ENCODE measurements at regions not wholly inside any gene's neighbourhood (a gene's known extent, or its start where the extent isn't known, plus 50 kb on each side); places are given as distances from the start of the nearest gene placed in this dataset.
A peak's percentile ranks its signal among the peaks of the same experiment; 100 is the strongest.
"Not testable (repeated sequence)": the region's sequence is repeated elsewhere in the genome, so short reads cannot be mapped to it uniquely, and the experiment has no call there.

DNA sequence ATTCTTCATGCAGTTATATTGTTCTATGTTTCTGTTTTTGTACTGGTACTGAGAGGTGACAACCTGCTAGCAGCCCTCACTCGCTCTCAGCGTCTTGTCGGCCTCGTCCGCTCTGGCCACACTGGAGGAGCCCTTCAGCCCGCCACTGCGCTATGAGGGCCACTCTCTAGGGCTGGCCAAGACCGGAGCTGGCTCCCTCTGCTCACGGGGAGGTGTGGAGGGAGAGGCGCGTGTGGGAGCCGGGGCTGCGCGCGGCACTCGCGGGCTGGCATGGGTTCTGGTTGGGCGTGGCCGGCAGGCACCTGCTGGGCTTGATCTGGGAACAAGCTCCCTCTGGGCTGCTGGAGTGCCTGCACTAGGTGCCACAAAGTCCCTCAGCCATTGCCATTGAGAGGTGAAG, 1323.8 kb upstream of the EYS start:
- CTCF ChIA-PET: interaction anchor here (0.7 kb wide), 1 partner anchor 9 kb away, joined by 3 read pairs; no protein-coding TSS in a partner anchor
- TF ChIP-seq BHLHE40 (IDR thresholded peaks at IDR 0.05; ENCODE audit: borderline replicate concordance) (no peak), NFRKB (IDR thresholded peaks at IDR 0.05) (no peak), L3MBTL2 (conservative IDR thresholded peaks at IDR 0.05) (no peak), CTBP1 (IDR thresholded peaks at IDR 0.05; ENCODE audit: borderline replicate concordance) (no peak), SP1 (IDR thresholded peaks at IDR 0.05) (no peak), FOXA1 (IDR thresholded peaks at IDR 0.05) (no peak)
- POLR2A ChIA-PET: no interaction called here
- DNase-seq (ENCODE audit: extremely low spot score): no peak

- ChIA-PET POLR2A (no interaction called here), CTCF (no interaction called here)
- TF ChIP-seq HDGF (IDR thresholded peaks at IDR 0.05; ENCODE audit: borderline replicate concordance) (no peak), L3MBTL2 (conservative IDR thresholded peaks at IDR 0.05) (no peak), SUZ12 (IDR thresholded peaks at IDR 0.05) (no peak), BHLHE40 (IDR thresholded peaks at IDR 0.05; ENCODE audit: borderline replicate concordance) (no peak), PKNOX1 (IDR thresholded peaks at IDR 0.05) (no peak), ARNT (IDR thresholded peaks at IDR 0.05) (no peak)
- DNase-seq (ENCODE audit: extremely low spot score): no peak
Measured at GRCh38 chr6:67016921-67017460, 1310.0 kb upstream of the EYS start.

DNA sequence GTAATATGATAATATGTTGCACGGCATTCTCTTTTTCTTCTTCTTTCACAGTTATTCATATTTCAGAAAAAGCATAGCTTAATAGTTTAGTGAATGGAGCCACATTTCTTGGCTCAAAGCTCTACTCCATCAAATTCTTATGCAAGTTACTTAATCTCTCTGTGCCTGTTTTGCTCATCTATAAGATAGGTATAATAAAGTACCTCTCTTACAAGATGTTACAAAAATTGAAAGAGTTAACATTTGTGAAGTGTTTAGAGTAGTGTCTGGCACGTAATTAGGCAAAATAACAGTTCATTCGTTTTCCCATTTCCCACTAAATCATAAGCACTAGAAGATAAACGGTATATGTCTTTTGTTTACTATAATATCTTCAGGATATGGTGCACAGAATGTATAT, 1304.4 kb upstream of the EYS start:
- ChIA-PET POLR2A (no interaction called here), CTCF (interaction anchor here (0.6 kb wide), 1 partner anchor 11 kb away, joined by 3 read pairs; no protein-coding TSS in a partner anchor)
- no peak for DNase-seq (ENCODE audit: extremely low spot score)
- TF ChIP-seq ARNT (IDR thresholded peaks at IDR 0.05): no peak
- no peak for TF ChIP-seq ELF4 (IDR thresholded peaks at IDR 0.05)
- no peak for TF ChIP-seq HDGF (IDR thresholded peaks at IDR 0.05; ENCODE audit: borderline replicate concordance)
- no peak for TF ChIP-seq L3MBTL2 (conservative IDR thresholded peaks at IDR 0.05)
- no peak for TF ChIP-seq FOXM1 (IDR thresholded peaks at IDR 0.05; ENCODE audit: borderline replicate concordance)
- TF ChIP-seq PKNOX1 (IDR thresholded peaks at IDR 0.05): no peak
- TF ChIP-seq SP1 (IDR thresholded peaks at IDR 0.05): no peak
- no peak for TF ChIP-seq CTBP1 (IDR thresholded peaks at IDR 0.05; ENCODE audit: borderline replicate concordance)
- TF ChIP-seq LEF1 (IDR thresholded peaks at IDR 0.05; ENCODE audit: borderline replicate concordance): no peak
- no peak for TF ChIP-seq TARDBP (IDR thresholded peaks at IDR 0.05)
- TF ChIP-seq FOXK2 (IDR thresholded peaks at IDR 0.05): no peak
- TF ChIP-seq NFRKB (IDR thresholded peaks at IDR 0.05): no peak
- TF ChIP-seq SUZ12 (IDR thresholded peaks at IDR 0.05): no peak
- no peak for TF ChIP-seq ZNF384 (IDR thresholded peaks at IDR 0.05)

DNA sequence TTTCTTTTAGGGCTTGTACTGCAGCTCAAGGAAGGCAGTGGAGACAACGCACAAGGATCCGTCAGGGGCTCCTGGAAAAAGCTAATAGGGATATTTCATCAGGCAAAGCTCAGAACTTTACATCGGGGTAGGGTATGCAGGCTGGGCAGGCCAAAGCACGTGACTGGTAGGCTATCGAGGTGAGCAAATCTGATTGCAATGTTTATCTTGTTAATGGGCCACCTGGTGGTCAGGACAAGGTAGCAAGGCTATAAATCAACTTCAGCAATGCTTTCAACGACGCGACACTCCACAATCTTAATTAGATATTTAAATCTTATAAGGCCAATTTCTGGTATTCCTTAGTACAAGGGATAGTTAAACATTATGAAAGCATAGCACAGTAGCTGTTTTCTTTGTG, 1302.8 kb upstream of the EYS start:
- ChIA-PET POLR2A (no interaction called here), CTCF (interaction anchor here (0.7 kb wide), 1 partner anchor 14 kb away, joined by 3 read pairs; no protein-coding TSS in a partner anchor)
- DNase-seq (ENCODE audit: extremely low spot score): no peak
- TF ChIP-seq PKNOX1 (IDR thresholded peaks at IDR 0.05) (peak; percentile 60), ZNF384 (IDR thresholded peaks at IDR 0.05) (no peak)

DNA sequence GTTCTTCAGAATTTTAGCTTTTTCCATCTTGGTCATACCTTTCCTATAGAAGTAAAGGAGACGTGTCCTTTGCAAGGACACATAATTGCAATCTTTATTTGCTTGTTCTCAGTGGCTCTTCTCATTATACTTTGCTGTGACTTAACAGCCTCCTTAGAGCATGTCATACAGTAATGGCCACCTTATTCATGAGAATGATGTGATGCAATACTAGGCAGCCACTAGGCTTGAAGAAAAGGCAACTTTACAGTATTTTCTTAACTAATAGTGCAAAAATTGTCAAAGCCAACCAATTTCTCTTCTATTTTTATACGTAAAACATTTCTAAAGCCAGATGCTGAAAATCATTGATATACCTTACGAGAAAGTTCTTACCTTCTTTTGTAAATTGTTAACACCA, 1296.8 kb upstream of the EYS start:
- TF ChIP-seq NFRKB (IDR thresholded peaks at IDR 0.05) (no peak), FOXK2 (IDR thresholded peaks at IDR 0.05) (no peak), ZNF384 (IDR thresholded peaks at IDR 0.05) (no peak), LEF1 (IDR thresholded peaks at IDR 0.05; ENCODE audit: borderline replicate concordance) (no peak), ARNT (IDR thresholded peaks at IDR 0.05) (no peak), HDGF (IDR thresholded peaks at IDR 0.05; ENCODE audit: borderline replicate concordance) (no peak), FOXA1 (IDR thresholded peaks at IDR 0.05) (no peak)
- no peak for DNase-seq (ENCODE audit: extremely low spot score)
- ChIA-PET CTCF (no interaction called here), POLR2A (no interaction called here)

DNA sequence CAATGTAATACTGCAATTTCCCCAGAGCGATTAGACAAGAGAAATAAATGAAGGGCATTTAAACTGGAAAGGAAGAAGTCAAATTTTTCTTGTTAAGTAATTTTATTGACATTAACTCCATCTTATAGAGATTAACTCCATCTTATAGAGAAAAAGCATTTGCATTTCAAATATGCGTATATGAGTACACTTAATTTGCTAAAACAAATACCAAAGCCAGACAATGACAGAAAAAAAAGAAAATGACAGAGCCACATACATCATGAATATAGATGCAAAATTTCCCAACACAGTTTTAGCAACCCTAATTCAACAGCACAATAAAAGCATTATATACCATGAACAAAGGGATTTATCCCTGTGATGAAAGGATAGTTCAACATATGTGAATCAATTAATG, 1293.1 kb upstream of the EYS start:
- CTCF ChIA-PET: interaction anchor here (0.6 kb wide), 1 partner anchor 12 kb away, joined by 3 read pairs; no protein-coding TSS in a partner anchor
- no peak for DNase-seq (ENCODE audit: extremely low spot score)
- POLR2A ChIA-PET: no interaction called here
- TF ChIP-seq HDGF (IDR thresholded peaks at IDR 0.05; ENCODE audit: borderline replicate concordance) (no peak), BHLHE40 (IDR thresholded peaks at IDR 0.05; ENCODE audit: borderline replicate concordance) (no peak), LEF1 (IDR thresholded peaks at IDR 0.05; ENCODE audit: borderline replicate concordance) (no peak), FOXM1 (IDR thresholded peaks at IDR 0.05; ENCODE audit: borderline replicate concordance) (no peak), SP1 (IDR thresholded peaks at IDR 0.05) (no peak), CTBP1 (IDR thresholded peaks at IDR 0.05; ENCODE audit: borderline replicate concordance) (no peak), ELF4 (IDR thresholded peaks at IDR 0.05) (no peak), ARNT (IDR thresholded peaks at IDR 0.05) (no peak), FOXA1 (IDR thresholded peaks at IDR 0.05) (no peak), ZNF384 (IDR thresholded peaks at IDR 0.05) (no peak), PKNOX1 (IDR thresholded peaks at IDR 0.05) (no peak), L3MBTL2 (conservative IDR thresholded peaks at IDR 0.05) (no peak), TARDBP (IDR thresholded peaks at IDR 0.05) (no peak), NFRKB (IDR thresholded peaks at IDR 0.05) (no peak), FOXK2 (IDR thresholded peaks at IDR 0.05) (no peak), SUZ12 (IDR thresholded peaks at IDR 0.05) (no peak)

GRCh38 chr6:66997579-66997978, 1290.6 kb upstream of the EYS start:
- DNase-seq (ENCODE audit: extremely low spot score); CTCF ChIA-PET; POLR2A ChIA-PET: not testable (repeated sequence)
